Stomach smooth muscle (tissue), 2 donors: ENCODE measurements at regions not wholly inside any gene's neighbourhood (a gene's known extent, or its start where the extent isn't known, plus 50 kb on each side); places are given as distances from the start of the nearest gene placed in this dataset.

Experiments used
- H3K27ac ChIP-seq: one replicate; pipeline ENCODE4 v1.7.0; 2013; ENCODE audit warnings: mild to moderate bottlenecking, low read length, inconsistent platforms
- H3K27me3 ChIP-seq, 2 donors: one replicate each; pipeline ENCODE4 v1.7.0; 2013; ENCODE audit warnings: low read length in 2 of 2; ENCODE audit not compliant: insufficient read depth in 2 of 2, control insufficient read depth in 1 of 2
- H3K36me3 ChIP-seq, 2 donors: one replicate each; pipeline ENCODE4 v1.7.0; 2013; ENCODE audit warnings: low read length in 2 of 2; ENCODE audit not compliant: control insufficient read depth in 2 of 2, insufficient read depth in 2 of 2
- H3K4me1 ChIP-seq: one replicate; pipeline ENCODE4 v1.7.0; 2013; ENCODE audit warnings: low read length; ENCODE audit not compliant: control insufficient read depth, insufficient read depth
- H3K4me3 ChIP-seq, 2 donors: one replicate each; pipeline ENCODE4 v1.7.0; 2013; ENCODE audit warnings: low read length in 2 of 2
- H3K9ac ChIP-seq, 2 donors: one replicate each; pipeline ENCODE4 v1.7.0; 2013; ENCODE audit warnings: low read length in 2 of 2, mild to moderate bottlenecking in 1 of 2
- H3K9me3 ChIP-seq, 2 donors: one replicate each; pipeline ENCODE4 v1.7.0; 2013; ENCODE audit warnings: low read length in 2 of 2; ENCODE audit not compliant: control insufficient read depth in 2 of 2
- donor health status: healthy.
- donor health status: Pancreatic carcinoma.

DNA sequence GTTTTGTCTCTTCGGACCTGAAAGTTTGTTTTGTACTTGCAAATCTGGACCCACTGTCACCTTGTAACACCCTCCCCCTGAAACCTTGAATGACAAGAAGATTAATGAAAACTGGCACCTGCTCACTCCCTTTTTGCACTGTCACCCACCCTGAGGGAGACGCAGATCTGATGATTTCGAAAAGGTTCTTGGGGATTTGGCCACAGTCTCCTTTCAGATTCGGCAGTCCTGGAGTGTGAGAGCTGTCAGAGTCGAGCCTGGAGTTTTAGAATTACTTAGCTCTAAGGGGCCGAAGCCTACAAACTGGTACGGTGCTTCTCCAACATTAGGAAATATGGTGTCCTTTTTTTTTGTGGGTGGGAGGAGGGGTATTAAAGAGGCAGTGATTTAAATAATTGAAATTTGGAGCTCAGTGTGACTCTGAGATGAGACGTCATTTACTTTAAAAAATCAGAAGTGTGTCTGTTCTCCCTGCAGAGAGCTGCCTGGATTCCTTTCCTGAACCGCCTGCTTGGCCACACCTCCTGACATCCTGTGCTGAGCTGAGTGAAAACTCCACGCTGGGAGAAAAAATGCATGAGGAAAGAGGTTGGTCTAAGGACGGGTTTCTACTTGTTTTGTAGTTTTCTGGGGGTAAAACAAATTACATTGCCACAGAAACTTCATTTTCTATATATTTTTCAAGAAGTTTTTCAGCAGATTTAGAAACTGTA, 447.0 kb upstream of the CDH4 start:
- H3K9ac ChIP-seq, result no peak overlapping the region
- H3K4me1 ChIP-seq, result no peaks in the 10 kb centered on the region
- H3K27ac ChIP-seq, result no peak overlapping the region
- peaks cover 2 to 7% of the 10 kb centered on the region in 2 donors for H3K9me3 ChIP-seq
- H3K4me3 ChIP-seq, result no peak overlapping the region
- peaks cover 0 to 2% of the 10 kb centered on the region in 2 donors for H3K27me3 ChIP-seq
- no peaks in the 10 kb centered on the region for H3K36me3 ChIP-seq

DNA sequence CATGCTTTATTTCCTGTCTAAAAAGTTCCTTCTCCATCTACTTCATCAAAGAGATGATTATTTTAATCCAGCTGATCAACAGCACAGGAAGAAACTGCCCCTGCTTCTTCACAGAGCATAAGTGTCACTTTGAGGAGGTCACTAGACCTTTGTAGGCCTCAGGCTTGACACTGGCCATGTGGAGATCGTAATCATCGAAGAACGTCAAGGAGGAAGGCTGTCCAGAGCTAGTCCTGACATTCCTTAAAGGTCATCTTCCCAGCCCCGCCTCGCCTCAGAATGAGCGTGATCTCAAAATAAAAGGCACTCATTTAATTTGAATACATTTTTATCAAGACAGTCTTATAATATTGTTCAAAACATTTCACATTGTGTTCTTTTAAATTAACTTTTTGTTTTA, 445.7 kb upstream of the CDH4 start:
- no peaks in the 10 kb centered on the region for H3K4me1 ChIP-seq
- peaks cover 0 to 2% of the 10 kb centered on the region in 2 donors for H3K27me3 ChIP-seq
- no peak overlapping the region for H3K4me3 ChIP-seq
- no peaks in the 10 kb centered on the region for H3K36me3 ChIP-seq
- no peak overlapping the region for H3K9ac ChIP-seq
- H3K27ac ChIP-seq, result no peak overlapping the region
- peaks cover 0 to 3% of the 10 kb centered on the region in 2 donors for H3K9me3 ChIP-seq

DNA sequence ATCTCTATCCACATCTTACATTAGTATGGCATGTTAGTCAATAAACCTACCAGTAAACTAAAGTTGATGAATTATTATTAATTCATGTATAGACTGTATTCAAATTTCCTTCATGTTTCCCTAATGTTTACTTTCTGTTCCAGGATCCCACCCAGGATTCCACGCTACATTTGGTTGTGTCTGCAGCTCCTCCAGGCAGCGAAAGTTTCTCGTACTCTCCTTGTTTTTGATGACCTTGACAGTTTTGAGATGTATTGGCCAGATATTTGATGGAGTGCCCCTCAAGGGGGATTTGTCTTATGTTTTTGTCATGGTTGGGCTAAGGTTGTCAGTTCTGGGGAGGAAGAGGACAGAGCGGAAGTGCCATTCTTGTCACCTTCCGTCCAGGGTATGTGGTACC, 445.2 kb upstream of the CDH4 start:
- no peak overlapping the region for H3K27ac ChIP-seq
- H3K27me3 ChIP-seq, result peaks cover 0 to 2% of the 10 kb centered on the region in 2 donors
- no peaks in the 10 kb centered on the region for H3K9me3 ChIP-seq
- H3K4me1 ChIP-seq, result no peaks in the 10 kb centered on the region
- H3K9ac ChIP-seq, result no peak overlapping the region
- no peak overlapping the region for H3K4me3 ChIP-seq
- no peaks in the 10 kb centered on the region for H3K36me3 ChIP-seq

DNA sequence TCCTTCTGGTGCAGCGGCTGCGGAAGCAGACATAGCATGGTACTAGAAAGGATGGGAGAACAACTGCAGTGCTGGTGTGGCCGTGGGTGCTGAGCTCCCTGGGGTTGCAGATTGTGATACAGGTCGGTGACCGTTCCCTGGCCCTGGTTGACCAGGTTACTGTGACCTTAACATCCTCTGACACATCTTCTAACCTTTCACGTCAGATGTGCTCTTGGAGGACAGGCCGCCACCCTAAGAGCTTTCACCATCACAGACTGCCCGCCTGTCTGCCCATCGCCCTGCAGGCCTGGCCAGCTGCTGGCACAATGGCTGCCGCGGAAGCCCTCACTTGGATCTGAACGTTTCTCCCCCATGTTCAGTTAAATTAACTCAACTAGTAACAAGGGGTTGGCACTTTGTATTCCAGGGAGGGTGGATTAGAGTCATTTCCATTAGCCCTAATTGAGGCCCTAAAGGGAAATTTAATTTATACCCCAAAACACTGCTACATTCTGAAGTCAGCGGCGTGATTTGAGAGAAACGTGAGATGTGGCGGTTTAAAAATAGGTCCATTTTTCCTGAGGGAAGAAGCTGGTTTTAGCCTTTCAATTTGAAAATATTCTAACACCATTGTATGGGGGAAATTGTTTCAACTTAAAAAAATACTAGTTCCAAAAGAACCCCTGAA, 443.9 kb upstream of the CDH4 start:
- Histone ChIP-seq H3K4me3 (no peak overlapping the region), H3K9ac (no peak overlapping the region), H3K9me3 (no peaks in the 10 kb centered on the region), H3K27me3 (peaks cover 0 to 2% of the 10 kb centered on the region in 2 donors), H3K36me3 (no peaks in the 10 kb centered on the region), H3K27ac (no peak overlapping the region), H3K4me1 (no peaks in the 10 kb centered on the region)

DNA sequence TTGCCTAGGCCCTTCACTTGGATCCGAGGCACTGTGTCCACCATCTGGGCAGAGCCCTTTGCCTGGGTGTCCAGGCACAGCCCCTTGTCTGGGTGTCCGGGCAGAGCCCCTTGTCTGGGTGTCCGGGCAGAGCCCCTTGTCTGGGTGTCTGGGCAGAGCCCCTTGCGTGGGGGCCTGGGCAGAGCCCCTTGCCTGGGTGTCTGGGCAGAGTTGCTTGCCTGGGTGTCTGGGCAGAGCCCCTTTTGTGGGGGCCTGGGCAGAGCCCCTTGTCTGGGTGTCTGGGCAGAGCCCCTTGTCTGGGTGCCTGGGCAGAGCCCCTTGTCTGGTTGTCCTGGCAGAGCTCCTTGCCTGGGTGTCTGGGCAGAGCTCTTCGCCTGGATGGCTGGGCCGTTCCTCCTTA, 443.4 kb upstream of the CDH4 start:
- Histone ChIP-seq H3K4me1 (no peaks in the 10 kb centered on the region), H3K27me3 (peaks cover 0 to 2% of the 10 kb centered on the region in 2 donors), H3K4me3 (no peak overlapping the region), H3K36me3 (no peaks in the 10 kb centered on the region), H3K9ac (no peak overlapping the region), H3K9me3 (no peaks in the 10 kb centered on the region), H3K27ac (no peak overlapping the region)

DNA sequence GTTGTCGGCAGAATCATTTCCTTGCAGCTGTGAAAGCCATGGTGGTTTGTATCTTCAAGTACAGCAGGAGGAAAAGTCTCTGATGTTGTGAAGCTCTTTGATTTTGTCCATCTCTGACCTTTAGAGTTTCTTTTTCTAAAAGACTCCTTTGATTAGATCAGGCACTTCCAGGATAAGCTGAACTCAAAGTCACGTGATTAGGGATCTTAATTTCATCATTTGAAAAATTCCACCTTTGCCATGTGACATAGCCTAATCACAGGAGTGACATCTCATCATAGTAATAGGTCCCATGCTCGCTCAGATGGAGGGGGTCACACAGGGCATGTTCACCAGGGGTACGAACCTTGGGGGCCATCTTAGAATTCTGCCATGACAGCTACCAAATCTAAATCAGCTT, 441.5 kb upstream of the CDH4 start:
- H3K9ac ChIP-seq, result no peak overlapping the region
- H3K4me3 ChIP-seq, result no peak overlapping the region
- no peaks in the 10 kb centered on the region for H3K4me1 ChIP-seq
- H3K27ac ChIP-seq, result no peak overlapping the region
- H3K27me3 ChIP-seq, result peaks cover 0 to 2% of the 10 kb centered on the region in 2 donors
- H3K9me3 ChIP-seq, result no peaks in the 10 kb centered on the region
- no peaks in the 10 kb centered on the region for H3K36me3 ChIP-seq

DNA sequence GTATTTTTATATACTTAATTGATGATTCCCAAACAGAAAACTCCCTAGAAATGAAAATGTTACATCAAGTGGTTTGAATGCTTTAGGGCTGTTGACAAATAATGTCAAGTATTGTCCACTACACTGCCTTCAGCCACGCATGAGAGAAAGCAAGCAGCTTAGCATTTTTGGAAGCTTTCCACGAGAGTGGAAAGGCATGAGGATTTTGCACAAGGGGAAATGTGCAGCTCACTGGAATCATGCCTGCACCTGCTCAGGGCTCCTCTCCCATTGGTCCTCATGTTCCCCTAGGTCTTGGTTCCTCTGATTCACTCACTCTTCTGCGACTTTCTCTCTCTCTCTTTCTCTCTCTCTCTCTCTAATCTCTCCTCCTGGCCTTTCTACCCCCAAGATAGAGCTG, 439.5 kb upstream of the CDH4 start:
- peaks cover 0 to 2% of the 10 kb centered on the region in 2 donors for H3K27me3 ChIP-seq
- H3K9ac ChIP-seq, result no peak overlapping the region
- H3K36me3 ChIP-seq, result no peaks in the 10 kb centered on the region
- no peaks in the 10 kb centered on the region for H3K4me1 ChIP-seq
- H3K4me3 ChIP-seq, result no peak overlapping the region
- no peaks in the 10 kb centered on the region for H3K9me3 ChIP-seq
- no peak overlapping the region for H3K27ac ChIP-seq

DNA sequence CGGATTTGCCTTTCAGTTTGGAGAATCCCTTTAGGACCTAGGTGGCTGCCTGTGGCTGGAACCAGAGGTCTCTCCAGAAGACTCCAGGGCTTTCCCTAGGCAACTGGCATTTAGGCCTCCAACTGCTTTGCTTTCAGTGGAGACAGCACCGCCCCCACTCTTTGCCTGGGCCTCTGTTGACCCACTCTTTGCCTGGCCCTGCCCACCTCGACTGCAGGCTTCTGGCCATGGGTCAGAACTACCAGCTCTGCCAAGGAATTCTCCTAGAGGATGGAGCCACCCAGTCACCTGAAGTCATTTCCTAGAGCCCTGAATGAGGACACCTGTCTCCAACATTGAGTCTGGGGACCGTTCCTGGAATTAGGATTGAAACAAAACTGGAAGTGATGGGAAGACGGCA, 439.0 kb upstream of the CDH4 start:
- H3K27ac ChIP-seq, result no peak overlapping the region
- no peak overlapping the region for H3K9ac ChIP-seq
- H3K36me3 ChIP-seq, result no peaks in the 10 kb centered on the region
- H3K4me1 ChIP-seq, result no peaks in the 10 kb centered on the region
- no peaks in the 10 kb centered on the region for H3K9me3 ChIP-seq
- no peak overlapping the region for H3K4me3 ChIP-seq
- H3K27me3 ChIP-seq, result peaks cover 0 to 1% of the 10 kb centered on the region in 2 donors

DNA sequence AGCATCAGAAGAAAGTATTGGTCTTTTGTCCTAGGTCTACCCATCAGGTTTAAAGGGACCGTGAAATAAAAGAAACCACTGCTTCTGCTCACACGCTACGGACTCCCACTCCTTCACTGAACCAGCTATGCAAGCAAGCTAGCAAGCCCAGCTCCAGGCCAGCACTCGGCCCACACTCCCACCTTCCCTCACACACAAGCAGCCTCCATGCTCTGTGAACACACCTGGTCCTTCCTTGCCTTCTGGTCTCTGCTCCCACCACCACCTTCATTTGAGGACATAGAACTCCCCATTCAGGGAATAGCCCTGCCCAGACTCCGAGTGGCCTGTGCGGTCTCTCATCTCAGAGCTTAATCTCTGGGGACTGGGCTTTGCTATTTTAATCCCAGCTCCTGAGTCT, 436.4 kb upstream of the CDH4 start:
- Histone ChIP-seq H3K36me3 (no peaks in the 10 kb centered on the region), H3K27ac (no peak overlapping the region), H3K4me1 (no peaks in the 10 kb centered on the region), H3K27me3 (no peaks in the 10 kb centered on the region), H3K9me3 (no peaks in the 10 kb centered on the region), H3K9ac (no peak overlapping the region), H3K4me3 (no peak overlapping the region)

DNA sequence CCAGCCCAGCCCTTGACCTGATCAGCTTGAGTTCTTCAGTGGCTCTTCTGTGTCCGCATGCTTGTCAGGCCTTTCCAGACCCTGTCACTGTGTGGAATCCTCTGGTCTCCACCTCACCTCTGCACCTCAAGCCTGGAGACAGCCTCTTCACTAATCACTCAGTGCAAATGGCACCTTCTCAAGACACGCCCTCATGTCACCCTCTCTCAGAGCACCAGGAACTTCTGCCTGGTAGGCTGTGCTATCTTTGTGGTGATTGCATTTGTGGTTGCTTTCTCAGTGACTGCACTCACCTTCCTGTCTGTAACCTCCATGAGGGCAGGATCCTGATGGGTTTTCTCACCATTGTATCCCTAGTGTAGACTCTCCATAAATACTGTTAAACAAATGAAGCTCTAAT, 435.2 kb upstream of the CDH4 start:
- no peak overlapping the region for H3K4me3 ChIP-seq
- H3K27ac ChIP-seq, result no peak overlapping the region

DNA sequence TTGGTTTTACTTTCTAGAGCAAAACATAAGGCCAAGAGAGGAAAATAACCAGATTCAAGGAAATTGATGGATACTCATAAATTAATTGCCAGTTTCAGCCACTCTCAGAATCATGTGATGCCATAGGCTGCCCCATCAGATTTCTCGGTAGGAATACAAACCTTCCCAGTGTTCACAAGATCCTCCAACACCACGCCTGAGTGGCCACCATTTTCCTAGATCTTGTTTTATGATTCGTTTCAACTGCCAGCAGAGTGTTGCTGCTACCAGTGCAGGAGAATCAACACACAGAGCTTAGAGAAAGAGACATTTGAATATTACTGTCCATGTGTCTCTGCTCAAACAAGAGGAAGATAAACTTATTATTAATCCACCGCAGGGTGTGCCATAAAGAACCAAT, 434.2 kb upstream of the CDH4 start:
- no peaks in the 10 kb centered on the region for H3K27me3 ChIP-seq
- H3K4me3 ChIP-seq, result no peak overlapping the region
- no peaks in the 10 kb centered on the region for H3K4me1 ChIP-seq
- no peak overlapping the region for H3K9ac ChIP-seq
- H3K27ac ChIP-seq, result no peak overlapping the region
- no peaks in the 10 kb centered on the region for H3K36me3 ChIP-seq
- H3K9me3 ChIP-seq, result no peaks in the 10 kb centered on the region

More for the DNA sequence above, 435.2 kb upstream of the CDH4 start:
- no peaks in the 10 kb centered on the region for H3K27me3 ChIP-seq
- H3K9ac ChIP-seq, result no peak overlapping the region
- no peaks in the 10 kb centered on the region for H3K9me3 ChIP-seq
- H3K36me3 ChIP-seq, result no peaks in the 10 kb centered on the region
- no peaks in the 10 kb centered on the region for H3K4me1 ChIP-seq
